PC-9 (cell line): ENCODE measurements at regions not wholly inside any gene's neighbourhood (a gene's known extent, or its start where the extent isn't known, plus 50 kb on each side); places are given as distances from the start of the nearest gene placed in this dataset.
A peak's percentile ranks its signal among the peaks of the same experiment; 100 is the strongest.

Experiments used
- BruUV-seq: library from RNA; stranded (reverse); fragments of 400-500 nt; replicated peaks from 2 replicates; lab custom pipeline; 2021; lab: Mats Ljungman, UMichigan
- CTCF ChIA-PET: fragments of 300-600 bp; sonication (Branson Sonifier 250); formaldehyde crosslinking; loops from one replicate; lab custom pipeline; 2022; ENCODE audit warnings: antibody characterized with exemption; lab: Charles Lee
- POLR2A ChIA-PET: fragments of 300-600 bp; sonication (Branson Sonifier 250); formaldehyde crosslinking; loops from one replicate; lab custom pipeline; 2022; ENCODE audit warnings: antibody characterized with exemption; ENCODE audit not compliant: unreplicated experiment; lab: Charles Lee
- DNase-seq, 2 experiments: peaks; one replicate each; pipeline versions ENCODE4 v3.0.0 to v3.0.0-alpha.2; 2015 to 2022; ENCODE audit warnings: mixed read lengths in 1 of 2
- H2AFZ ChIP-seq: fragments of 200-600 bp; sonication (generic); 2 replicates; pipeline ENCODE4 v1.8.1; 2017; ENCODE audit warnings: antibody characterized with exemption
- H3F3A ChIP-seq: fragments of 200-600 bp; sonication (generic); 2 replicates; pipeline ENCODE4 v1.8.1; 2017; ENCODE audit warnings: antibody characterized with exemption, mild to moderate bottlenecking, low read depth; ENCODE audit not compliant: insufficient read depth
- H3K27ac ChIP-seq: fragments of 200-600 bp; sonication (generic); 2 replicates; pipeline ENCODE4 v1.6.1; 2016; ENCODE audit warnings: mixed run types
- H3K27me3 ChIP-seq: fragments of 200-600 bp; sonication (generic); 2 replicates; pipeline ENCODE4 v1.6.1; 2016; ENCODE audit warnings: low read depth, mixed run types; ENCODE audit not compliant: insufficient read depth
- H3K36me3 ChIP-seq: fragments of 200-600 bp; sonication (generic); 2 replicates; pipeline ENCODE4 v1.6.1; 2016; ENCODE audit warnings: low read depth, mixed run types
- H3K4me1 ChIP-seq: fragments of 200-600 bp; sonication (generic); replicated peaks from 2 replicates; pipeline ENCODE4 v1.6.1; 2016; ENCODE audit warnings: mixed run types; ENCODE audit not compliant: insufficient read depth
- H3K4me2 ChIP-seq: fragments of 200-600 bp; sonication (generic); 2 replicates; pipeline ENCODE4 v1.6.1; 2017; ENCODE audit warnings: mixed run types
- H3K4me3 ChIP-seq: fragments of 200-600 bp; sonication (generic); 2 replicates; pipeline ENCODE4 v1.6.1; 2016; ENCODE audit warnings: mixed run types
- H3K79me2 ChIP-seq: fragments of 200-600 bp; sonication (generic); 2 replicates; pipeline ENCODE4 v1.6.1; 2017; ENCODE audit warnings: low read depth, mixed run types
- H3K9me2 ChIP-seq: fragments of 200-600 bp; sonication (generic); 2 replicates; pipeline ENCODE4 v1.8.1; 2017; ENCODE audit warnings: mild to moderate bottlenecking; ENCODE audit not compliant: insufficient read depth
- H3K9me3 ChIP-seq: fragments of 200-600 bp; sonication (generic); 2 replicates; pipeline ENCODE4 v1.8.1; 2016; ENCODE audit warnings: low read depth; ENCODE audit not compliant: insufficient read depth
- H4K20me1 ChIP-seq: fragments of 200-600 bp; sonication (generic); 2 replicates; pipeline ENCODE4 v1.8.1; 2017; ENCODE audit not compliant: insufficient read depth
- CTCF ChIP-seq: fragments of 200-600 bp; sonication (generic); conservative IDR thresholded peaks from 2 replicates; pipeline ENCODE4 v1.6.1; 2017; ENCODE audit warnings: mixed run types, antibody characterized with exemption, mild to moderate bottlenecking, moderate library complexity
- EZH2 ChIP-seq: fragments of 200-600 bp; sonication (generic); IDR thresholded peaks from 2 replicates; pipeline ENCODE4 v1.8.0; 2017; ENCODE audit warnings: antibody characterized with exemption, low read depth
- intact Hi-C: fragments of 100-400 bp; cut with micrococcal nuclease; formaldehyde crosslinking; loops from one replicate; pipeline ENCODE4 v1.10.0; 2022; ENCODE audit not compliant: unreplicated experiment

- TF ChIP-seq EZH2 = no peak
- TF ChIP-seq CTCF = no peak
- Histone ChIP-seq H3K4me2 (peak overlapping the region; percentile 44), H3K27me3 (no peaks in the 10 kb centered on the region), H4K20me1 (no peaks in the 10 kb centered on the region), H3K27ac (peak overlapping the region; percentile 27; the same call in 1 of the 2 replicates), H2AFZ (peak overlapping the region; percentile 46; the same call in 1 of the 2 replicates), H3K36me3 (no peaks in the 10 kb centered on the region), H3F3A (peaks cover 11% of the 10 kb centered on the region; the same call in 1 of the 2 replicates), H3K9me3 (no peaks in the 10 kb centered on the region), H3K4me3 (no peak overlapping the region), H3K9me2 (no peaks in the 10 kb centered on the region), H3K79me2 (no peaks in the 10 kb centered on the region), H3K4me1 (peaks cover 37% of the 10 kb centered on the region)
- BruUV-seq = no TSS peak
- ChIA-PET POLR2A (no interaction called here), CTCF (no interaction called here)
- intact Hi-C loops = no loop called here
- DNase-seq = no peak
Measured at GRCh38 chr1:101290922-101291561, 54.2 kb downstream of the S1PR1 start.

GRCh38 chr1:101291562-101292380, 55.0 kb downstream of the S1PR1 start:
- Histone ChIP-seq H3K4me2 (peak overlapping the region; percentile 44), H3K36me3 (no peaks in the 10 kb centered on the region), H3K9me2 (no peaks in the 10 kb centered on the region), H3F3A (peaks cover 11% of the 10 kb centered on the region; the same call in 1 of the 2 replicates), H3K79me2 (no peaks in the 10 kb centered on the region), H4K20me1 (no peaks in the 10 kb centered on the region), H3K4me3 (no peak overlapping the region), H3K27ac (peak overlapping the region; percentile 27; the same call in 1 of the 2 replicates), H2AFZ (peak overlapping the region; percentile 46; the same call in 1 of the 2 replicates), H3K27me3 (no peaks in the 10 kb centered on the region), H3K9me3 (no peaks in the 10 kb centered on the region), H3K4me1 (peaks cover 37% of the 10 kb centered on the region)
- intact Hi-C loops = no loop called here
- DNase-seq = peak; percentile 18 to 67
- ChIA-PET CTCF (no interaction called here), POLR2A (no interaction called here)
- BruUV-seq = no TSS peak
- TF ChIP-seq EZH2 (no peak), CTCF (no peak)

GRCh38 chr1:101293461-101294051, 56.7 kb downstream of the S1PR1 start:
- BruUV-seq = no TSS peak
- H3K4me3 ChIP-seq = no peak overlapping the region
- POLR2A ChIA-PET = interaction anchor here (0.6 kb wide), 1 partner anchor 74 kb away, joined by 7 read pairs; no protein-coding TSS in a partner anchor
- no peak overlapping the region for H2AFZ ChIP-seq
- H3K4me2 ChIP-seq = no peak overlapping the region
- no peak overlapping the region for H3K27ac ChIP-seq
- H3K9me3 ChIP-seq = no peaks in the 10 kb centered on the region
- H3K79me2 ChIP-seq = no peaks in the 10 kb centered on the region
- H3K27me3 ChIP-seq = no peaks in the 10 kb centered on the region
- DNase-seq = no peak
- no peaks in the 10 kb centered on the region for H3K36me3 ChIP-seq
- no peak for TF ChIP-seq EZH2
- TF ChIP-seq CTCF = no peak
- no peaks in the 10 kb centered on the region for H3K9me2 ChIP-seq
- no peaks in the 10 kb centered on the region for H4K20me1 ChIP-seq
- CTCF ChIA-PET = no interaction called here
- intact Hi-C loops = no loop called here
- H3F3A ChIP-seq = peaks cover 11% of the 10 kb centered on the region; the same call in 1 of the 2 replicates
- H3K4me1 ChIP-seq = peaks cover 36% of the 10 kb centered on the region
